Stimulated activated CD8-positive, alpha-beta memory T cell treated with anti-CD3 and anti-CD28 coated beads, Interleukin-4, amount 100 ng/mL, for 24 hours (primary cell): ENCODE measurements at regions not wholly inside any gene's neighbourhood (a gene's known extent, or its start where the extent isn't known, plus 50 kb on each side); places are given as distances from the start of the nearest gene placed in this dataset.

ENCODE experiments used
- DNase-seq: peaks from one replicate; pipeline ENCODE4 v3.0.0-alpha.2; 2020; ENCODE audit warnings: low read depth

DNA sequence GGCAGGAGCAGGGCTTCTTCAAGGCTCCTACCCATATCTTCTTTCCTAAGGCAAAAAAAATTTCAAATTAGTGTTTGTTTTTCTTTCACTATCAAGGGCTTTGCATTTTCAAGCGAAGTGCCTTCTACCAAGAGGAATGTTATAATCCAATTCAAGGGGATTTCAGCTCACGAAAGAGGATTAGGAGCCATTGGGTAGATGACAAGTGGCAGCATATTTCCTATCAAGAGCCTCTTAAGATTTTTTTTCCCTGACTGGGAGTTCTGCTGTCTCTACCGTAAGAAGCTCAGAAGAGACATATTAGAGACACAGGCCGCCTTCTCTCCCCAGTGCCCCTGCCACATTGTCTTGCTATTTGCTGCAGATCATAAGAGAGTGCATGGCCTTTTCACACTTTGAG, 55.9 kb upstream of the BMAL1 start:
- DNase-seq: no peak

DNA sequence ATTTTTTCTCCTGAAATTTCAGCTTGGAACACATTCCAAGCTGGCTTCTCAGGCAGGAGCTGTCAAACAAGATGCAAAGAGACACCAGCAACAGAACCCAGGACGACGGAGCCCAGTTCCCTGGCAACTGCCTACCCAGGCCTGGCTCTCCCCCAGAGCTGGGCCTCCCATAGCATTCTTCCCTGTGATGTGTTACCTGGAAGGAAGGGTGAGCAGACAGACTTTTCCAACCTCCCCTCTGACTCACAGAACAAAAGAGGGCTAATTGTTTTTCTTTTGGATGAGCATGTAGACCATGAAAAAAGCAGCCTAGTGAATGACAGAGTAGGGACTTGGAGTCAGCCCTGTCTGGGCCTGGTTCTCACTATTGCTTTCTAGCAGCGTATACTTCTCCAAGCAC, 55.3 kb upstream of the BMAL1 start:
- DNase-seq: no peak

DNA sequence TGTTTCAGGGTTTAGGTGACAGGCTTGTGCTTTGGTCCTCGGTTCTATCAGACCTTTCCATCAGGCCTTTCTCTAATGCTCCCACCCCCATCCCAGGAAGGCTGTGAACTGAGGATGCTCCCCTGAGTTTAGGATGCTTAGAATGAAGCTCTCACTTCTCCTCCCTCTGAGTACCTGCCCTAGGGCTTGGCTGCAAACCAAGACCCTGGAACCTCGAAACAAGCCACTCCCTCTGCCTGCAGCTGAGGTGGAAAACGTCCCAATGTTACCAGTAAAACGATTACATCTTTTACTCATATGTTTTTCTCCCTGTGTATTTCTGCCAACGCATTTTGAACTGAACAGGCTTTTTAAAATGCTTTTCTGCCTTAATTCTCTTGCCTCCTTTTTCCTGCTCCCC, 54.5 kb upstream of the BMAL1 start:
- DNase-seq: no peak

DNA sequence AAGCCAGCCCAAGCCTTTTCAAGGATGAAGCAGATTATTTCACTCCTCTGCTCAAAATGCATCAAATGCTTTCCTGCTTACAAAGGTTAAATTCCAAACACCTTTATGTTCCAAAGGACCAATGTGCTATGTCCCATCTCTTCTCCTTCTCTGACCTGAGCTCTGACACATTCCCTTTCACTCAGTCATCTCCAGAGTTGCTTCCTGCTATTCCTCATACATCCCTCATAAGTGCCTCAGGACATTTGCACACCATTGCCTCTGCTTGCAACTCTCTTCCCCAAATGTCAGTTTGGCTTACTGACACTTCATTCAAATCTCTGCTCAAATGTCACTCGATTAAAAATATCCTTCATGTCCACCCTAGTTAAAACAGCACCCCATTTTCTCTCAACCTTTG, 53.3 kb upstream of the BMAL1 start:
- no peak for DNase-seq

DNA sequence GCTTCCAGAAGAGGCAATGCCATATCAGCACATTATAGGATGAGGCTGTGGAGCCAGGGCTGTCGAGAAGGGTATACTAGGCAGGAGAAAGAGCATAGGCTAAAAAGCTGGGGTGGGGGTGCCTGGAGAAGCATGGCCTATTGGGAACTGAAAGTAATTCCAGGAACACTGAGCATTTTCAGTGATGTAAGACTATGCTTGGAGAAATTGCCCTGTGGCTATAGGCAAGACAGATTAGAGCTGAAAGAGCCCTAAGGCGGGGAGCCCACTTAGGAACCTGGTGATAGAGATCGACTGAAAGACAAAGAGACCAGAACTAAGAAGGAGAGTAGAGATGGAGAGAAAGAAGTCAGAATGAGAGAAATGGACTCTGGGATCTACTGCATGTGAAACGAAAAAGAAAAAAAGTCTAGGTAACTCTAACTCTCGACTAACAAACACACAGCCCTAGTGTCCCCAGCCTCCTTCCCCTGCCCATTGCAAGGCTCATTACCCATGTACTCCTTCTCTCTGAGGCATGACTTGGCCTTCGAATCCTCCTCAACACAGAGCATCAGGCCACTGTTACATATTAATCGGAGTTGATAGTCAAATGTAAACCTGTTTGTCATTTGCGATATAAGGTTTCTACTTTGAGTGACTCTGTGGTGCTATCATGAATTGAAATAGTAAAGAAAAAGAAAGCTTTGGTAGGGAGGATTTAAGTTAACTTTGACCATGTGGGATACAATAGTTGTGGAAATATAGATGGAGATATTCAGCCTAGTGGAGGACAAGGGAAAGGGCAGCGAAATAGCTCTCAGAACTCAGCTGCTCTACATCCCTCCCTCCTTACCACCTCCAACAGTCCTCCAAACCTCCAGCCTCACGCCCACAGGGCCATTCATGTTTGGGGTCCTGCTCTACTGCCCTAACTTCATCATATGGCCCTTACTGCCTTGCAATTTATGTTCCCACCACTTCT, 52.3 kb upstream of the BMAL1 start:
- no peak for DNase-seq

DNA sequence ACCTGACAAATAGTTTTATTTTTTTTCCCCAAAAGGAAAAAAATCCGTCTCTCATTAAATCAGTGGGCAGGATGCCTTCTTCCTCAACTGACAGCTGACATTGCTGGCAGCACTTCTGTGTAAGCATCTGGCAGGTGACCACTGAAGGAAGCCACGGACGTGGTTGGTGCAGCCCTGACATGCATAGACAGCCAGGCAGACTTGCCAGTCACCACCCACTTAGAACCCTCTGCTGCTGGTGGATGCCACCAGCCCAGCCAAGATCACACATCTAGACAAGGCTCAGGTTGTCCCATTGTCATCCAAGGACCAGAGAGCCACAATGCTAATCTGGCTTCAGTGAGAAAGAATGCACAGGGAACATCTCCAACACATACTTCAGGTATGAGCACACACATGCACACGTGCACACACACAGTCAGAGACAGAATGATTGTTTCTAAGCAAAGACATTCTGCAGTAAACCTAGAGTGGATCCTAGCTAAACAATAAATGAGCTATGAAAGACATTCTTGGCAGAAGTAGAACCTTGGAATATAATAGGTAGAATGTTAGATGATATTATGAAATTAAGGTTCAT, 49.8 kb upstream of the BMAL1 start:
- no peak for DNase-seq
